Astrocyte of the spinal cord (primary cell): ENCODE measurements at regions not wholly inside any gene's neighbourhood (a gene's known extent, or its start where the extent isn't known, plus 50 kb on each side); places are given as distances from the start of the nearest gene placed in this dataset.

Source experiments
- DNase-seq: peaks from one replicate; pipeline ENCODE4 v3.0.0; 2011; ENCODE audit warnings: low read depth, low spot score
- H3K4me3 ChIP-seq: 2 replicates; pipeline ENCODE4 v1.5.1; 2011; ENCODE audit warnings: low read depth, mild to moderate bottlenecking, low read length, moderate library complexity
- CTCF ChIP-seq: IDR thresholded peaks from 2 replicates; pipeline ENCODE4 v1.5.1; 2012; ENCODE audit warnings: low read depth, mild to moderate bottlenecking, low read length, inconsistent platforms
- in situ Hi-C: cut with HindIII; loops from 2 replicates; pipeline ENCODE4 v1.10.0; 2017; ENCODE audit warnings: low sequenced_read_pairs

GRCh38 chr1:29864431-29865022 lies 628.2 kb downstream of the PTPRU start:
- no peak for DNase-seq
- TF ChIP-seq CTCF = no peak
- H3K4me3 ChIP-seq = no peak overlapping the region
- in situ Hi-C loops = no loop called here

GRCh38 chr1:29861922-29862321 lies 625.6 kb downstream of the PTPRU start:
- DNase-seq = no peak
- in situ Hi-C loops = no loop called here
- no peak overlapping the region for H3K4me3 ChIP-seq
- TF ChIP-seq CTCF = no peak

DNA sequence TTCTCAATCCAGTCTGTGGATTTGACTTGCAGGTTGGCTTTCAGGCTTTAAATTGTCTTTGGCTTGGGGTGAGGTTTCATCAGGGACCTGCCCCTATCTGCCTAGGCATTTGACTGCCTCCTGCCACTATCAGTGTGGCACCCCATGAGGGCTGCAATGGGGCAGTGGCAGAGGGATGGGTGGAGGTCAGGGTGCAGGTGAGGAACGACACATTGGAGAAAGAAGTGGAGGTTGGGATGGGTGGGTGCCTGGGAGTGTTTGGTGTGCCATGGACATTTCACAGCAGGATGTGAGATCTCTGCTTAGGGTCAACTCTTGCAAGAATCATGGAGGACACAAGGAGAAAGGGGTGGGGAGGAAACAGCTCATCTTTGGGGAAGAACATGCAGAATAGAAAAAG lies 625.1 kb downstream of the PTPRU start:
- TF ChIP-seq CTCF = no peak
- in situ Hi-C loops = no loop called here
- DNase-seq = no peak

GRCh38 chr1:29860681-29861080 lies 624.4 kb downstream of the PTPRU start:
- in situ Hi-C loops = no loop called here
- TF ChIP-seq CTCF = no peak
- DNase-seq = no peak
- H3K4me3 ChIP-seq = no peak overlapping the region

More for the DNA sequence above, 625.1 kb downstream of the PTPRU start:
- no peak overlapping the region for H3K4me3 ChIP-seq

- DNase-seq = no peak
- H3K4me3 ChIP-seq = no peak overlapping the region
- TF ChIP-seq CTCF = no peak
- in situ Hi-C loops = no loop called here
These were observed 623.7 kb downstream of the PTPRU start for GRCh38 chr1:29860056-29860455.

- no peak for TF ChIP-seq CTCF
- DNase-seq = no peak
- in situ Hi-C loops = no loop called here
- no peak overlapping the region for H3K4me3 ChIP-seq
These were observed 622.8 kb downstream of the PTPRU start for GRCh38 chr1:29859126-29859525.

- H3K4me3 ChIP-seq = no peak overlapping the region
- peak; percentile 18 for DNase-seq
- in situ Hi-C loops = no loop called here
- no peak for TF ChIP-seq CTCF
These were observed 622.3 kb downstream of the PTPRU start for GRCh38 chr1:29858646-29859045.
